ENCODE measurements at regions not wholly inside any gene's neighbourhood (a gene's known extent, or its start where the extent isn't known, plus 50 kb on each side); places are given as distances from the start of the nearest gene placed in this dataset.

DNA sequence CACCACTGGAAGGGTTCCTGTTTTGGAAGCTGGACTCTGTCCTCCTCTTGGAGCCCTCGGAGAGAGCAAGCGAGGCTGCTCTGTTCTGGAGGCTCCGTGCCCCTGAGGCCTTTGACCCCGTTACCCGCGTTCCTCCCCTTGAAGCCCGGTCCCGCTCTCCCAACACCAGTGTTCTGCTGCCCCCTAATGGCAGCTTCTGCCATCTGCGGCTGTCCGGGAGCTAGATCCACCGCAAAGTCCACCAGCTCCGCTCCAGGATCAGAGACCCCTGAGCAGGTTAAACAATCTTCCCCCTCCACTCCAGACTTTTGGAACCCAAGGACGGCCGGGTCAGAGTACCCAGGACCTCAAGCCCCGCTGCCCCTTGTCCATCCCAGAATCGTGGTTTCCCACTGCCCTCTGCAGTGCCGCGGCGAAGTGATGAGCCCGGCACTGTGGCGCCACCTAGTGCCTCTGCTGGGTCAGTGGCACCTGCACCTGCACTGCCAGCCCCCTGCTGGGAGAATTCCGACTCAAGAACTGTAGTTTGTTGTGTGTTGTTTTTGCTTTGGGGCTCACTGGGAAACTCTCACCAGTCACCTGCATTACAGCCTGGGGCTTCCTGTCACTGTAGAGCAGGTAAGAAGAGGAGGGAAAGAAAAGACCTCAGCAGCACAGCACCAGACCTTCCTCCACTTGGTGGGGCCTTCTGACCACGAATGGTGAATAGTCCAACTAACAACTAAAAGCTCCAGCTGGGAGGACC is 63.5 kb upstream of the NFASC start:
- TF ChIP-seq, protein P1, sequence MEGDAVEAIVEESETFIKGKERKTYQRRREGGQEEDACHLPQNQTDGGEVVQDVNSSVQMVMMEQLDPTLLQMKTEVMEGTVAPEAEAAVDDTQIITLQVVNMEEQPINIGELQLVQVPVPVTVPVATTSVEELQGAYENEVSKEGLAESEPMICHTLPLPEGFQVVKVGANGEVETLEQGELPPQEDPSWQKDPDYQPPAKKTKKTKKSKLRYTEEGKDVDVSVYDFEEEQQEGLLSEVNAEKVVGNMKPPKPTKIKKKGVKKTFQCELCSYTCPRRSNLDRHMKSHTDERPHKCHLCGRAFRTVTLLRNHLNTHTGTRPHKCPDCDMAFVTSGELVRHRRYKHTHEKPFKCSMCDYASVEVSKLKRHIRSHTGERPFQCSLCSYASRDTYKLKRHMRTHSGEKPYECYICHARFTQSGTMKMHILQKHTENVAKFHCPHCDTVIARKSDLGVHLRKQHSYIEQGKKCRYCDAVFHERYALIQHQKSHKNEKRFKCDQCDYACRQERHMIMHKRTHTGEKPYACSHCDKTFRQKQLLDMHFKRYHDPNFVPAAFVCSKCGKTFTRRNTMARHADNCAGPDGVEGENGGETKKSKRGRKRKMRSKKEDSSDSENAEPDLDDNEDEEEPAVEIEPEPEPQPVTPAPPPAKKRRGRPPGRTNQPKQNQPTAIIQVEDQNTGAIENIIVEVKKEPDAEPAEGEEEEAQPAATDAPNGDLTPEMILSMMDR (conservative IDR thresholded peaks at IDR 0.05; ENCODE audit: low read length) = peak; percentile 100
- no peak for TF ChIP-seq EZH2phosphoT487 (IDR thresholded peaks at IDR 0.05; ENCODE audit: borderline replicate concordance)
